DMS114 treated with DMSO at 0.1 percent for 48 hours (cell line): ENCODE measurements at regions not wholly inside any gene's neighbourhood (a gene's known extent, or its start where the extent isn't known, plus 50 kb on each side); places are given as distances from the start of the nearest gene placed in this dataset.
"Not testable (repeated sequence)": the region's sequence is repeated elsewhere in the genome, so short reads cannot be mapped to it uniquely, and the experiment has no call there.

Experiments
- DNase-seq: peaks from one replicate; lab custom pipeline; 2025; ENCODE audit not compliant: unreplicated experiment; lab: John Stamatoyannopoulos, UW

DNA sequence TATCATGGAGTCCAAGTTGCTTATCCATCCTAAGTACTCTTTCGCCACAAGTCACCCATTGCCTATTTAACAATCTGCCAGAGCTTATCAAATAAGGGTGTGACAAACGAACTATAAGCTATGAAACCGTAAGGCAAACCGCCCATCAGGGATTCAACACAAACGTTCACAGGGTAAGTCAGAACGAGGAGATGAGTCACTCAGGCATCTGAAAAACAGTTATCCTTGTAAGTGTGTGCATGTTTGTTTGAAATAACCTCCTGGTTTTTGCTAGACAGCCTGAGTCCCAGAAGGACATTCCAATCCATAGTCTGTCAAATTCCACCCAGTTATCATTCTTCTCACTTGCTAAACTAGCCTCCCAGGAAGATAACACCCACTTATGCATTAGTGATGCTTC lies 299.1 kb downstream of the PAX3 start:
- no peak for DNase-seq

DNA sequence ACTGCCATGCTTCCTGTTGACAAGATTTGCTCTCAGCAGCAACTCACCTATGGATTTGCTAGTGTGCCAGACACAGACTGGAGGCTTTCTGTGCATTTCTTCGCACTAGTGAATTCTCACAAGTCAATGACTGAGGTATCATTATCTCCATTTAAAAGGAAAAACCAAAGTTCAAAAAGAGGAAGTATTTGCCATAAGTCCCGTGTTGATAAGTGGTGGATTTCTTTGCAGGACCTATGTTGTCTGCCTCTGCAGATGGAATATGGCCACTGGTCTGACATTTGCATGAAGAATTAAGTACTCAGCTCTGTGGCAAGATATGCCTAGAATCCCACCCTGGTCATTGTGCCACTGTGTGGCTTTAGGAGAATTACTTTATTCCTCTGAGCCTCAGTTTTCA lies 299.6 kb downstream of the PAX3 start:
- no peak for DNase-seq

DNA sequence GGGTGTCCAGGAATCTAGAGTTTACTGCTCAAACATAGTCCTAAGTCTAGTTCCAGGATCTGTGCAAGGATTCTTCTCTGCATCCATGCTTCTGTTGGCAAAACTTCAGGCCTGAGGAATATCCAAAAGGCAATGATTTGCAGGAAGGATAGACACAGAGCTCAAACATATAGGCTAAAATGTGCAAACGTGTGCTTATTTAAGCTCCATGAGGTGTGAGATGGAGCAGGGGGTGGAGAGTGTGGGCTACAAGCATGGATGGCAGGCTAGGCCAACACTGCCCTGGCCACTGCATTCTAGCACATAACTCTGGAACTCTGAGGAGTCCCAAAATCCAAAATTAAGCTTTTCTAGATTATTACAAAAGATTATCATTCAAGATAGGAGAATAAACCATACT lies 301.1 kb downstream of the PAX3 start:
- no peak for DNase-seq

DNA sequence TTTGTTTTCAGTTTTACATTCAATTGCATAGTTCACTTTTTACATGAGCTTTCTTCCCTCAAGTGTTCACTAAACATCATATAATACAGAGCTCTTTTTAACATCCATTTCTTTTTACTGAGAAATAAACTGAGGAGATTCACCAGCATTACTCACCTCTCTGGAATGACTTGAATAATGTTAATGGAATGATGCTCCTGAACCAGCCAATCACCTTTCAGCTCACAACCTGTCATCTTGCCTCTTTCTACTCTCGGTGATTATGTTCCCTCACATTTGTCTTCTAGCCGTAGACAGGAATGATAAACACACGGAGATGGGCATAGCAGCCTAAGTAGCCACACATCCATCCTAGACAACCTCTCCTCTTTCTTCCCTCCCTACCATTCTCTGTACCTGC lies 301.7 kb downstream of the PAX3 start:
- no peak for DNase-seq

DNA sequence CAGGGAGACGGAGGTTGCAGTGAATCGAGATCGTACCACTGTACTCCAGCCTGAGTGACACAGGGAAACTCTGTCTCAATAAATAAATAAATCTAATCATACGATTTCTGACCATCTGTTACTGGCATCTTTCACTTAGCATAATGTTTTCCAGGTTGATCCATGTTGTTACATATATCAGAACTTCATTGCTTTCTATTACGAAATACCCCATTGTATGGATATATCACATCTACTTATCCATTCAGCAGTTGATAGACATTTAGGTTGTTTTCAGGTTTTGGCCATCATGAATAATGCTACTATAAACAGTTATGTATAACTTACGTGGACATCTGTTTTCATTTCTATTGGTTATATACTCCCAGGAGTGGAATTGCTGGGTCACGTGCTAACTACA lies 303.9 kb downstream of the PAX3 start:
- no peak for DNase-seq

DNA sequence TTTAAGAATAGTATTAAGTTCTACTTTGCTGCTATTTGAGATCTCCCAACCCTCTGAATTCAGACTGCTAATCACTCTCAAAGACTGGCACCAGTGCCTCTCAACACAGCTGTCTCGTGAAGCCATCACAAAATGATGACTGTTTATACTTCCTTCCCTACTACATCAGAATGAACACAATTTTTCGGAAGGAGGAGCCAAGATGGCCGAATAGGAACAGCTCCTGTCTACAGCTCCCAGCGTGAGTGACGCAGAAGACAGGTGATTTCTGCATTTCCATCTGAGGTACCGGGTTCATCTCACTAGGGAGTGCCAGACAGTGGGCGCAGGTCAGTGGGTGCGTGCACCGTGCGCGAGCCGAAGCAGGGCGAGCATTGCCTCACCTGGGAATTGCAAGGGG lies 314.4 kb downstream of the PAX3 start:
- not testable (repeated sequence) for DNase-seq

DNA sequence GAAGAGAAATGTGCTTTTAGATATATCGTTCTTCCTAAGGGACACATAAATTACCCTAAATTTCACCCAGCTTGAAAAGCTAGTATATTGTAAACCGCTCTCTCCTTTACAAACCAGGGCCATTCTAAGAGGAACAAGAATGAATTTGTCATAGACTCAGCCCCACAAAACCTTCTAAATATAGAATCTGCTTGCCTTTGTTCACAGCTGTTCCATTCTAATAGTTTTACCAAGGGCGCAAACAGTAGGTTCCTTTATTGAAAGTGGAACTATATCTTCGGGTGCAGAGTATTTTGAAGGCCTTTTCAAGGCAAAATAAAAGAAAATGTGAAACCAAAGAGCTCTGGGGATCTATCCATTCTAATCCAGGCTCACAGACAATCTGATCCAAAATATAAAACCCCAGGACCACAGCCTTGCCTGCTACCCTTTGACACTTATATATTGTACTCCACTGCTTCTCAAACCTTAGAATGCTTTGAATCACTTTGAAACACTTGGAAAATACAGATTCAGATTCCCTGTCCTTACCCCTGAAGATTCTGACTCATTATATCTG lies 316.8 kb downstream of the PAX3 start:
- no peak for DNase-seq

DNA sequence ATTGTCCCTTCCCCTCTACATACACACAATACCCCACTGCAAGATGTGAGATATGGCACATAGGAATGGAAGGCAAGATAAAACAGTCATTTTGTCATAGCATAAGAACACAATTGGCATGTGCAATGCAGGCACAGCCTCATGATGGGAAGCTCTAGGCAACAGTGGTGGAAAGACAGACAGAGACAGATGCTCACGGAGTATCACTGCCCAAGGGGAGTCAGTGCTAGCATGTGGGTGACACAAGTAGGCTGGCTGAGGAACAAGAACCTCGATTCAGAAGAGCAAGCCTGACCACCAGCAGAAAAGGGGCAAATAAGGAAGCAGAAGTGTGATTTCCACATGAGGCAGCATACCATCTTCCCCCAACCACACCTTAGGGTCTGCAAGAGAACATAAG lies 323.6 kb downstream of the PAX3 start:
- DNase-seq, result no peak

DNA sequence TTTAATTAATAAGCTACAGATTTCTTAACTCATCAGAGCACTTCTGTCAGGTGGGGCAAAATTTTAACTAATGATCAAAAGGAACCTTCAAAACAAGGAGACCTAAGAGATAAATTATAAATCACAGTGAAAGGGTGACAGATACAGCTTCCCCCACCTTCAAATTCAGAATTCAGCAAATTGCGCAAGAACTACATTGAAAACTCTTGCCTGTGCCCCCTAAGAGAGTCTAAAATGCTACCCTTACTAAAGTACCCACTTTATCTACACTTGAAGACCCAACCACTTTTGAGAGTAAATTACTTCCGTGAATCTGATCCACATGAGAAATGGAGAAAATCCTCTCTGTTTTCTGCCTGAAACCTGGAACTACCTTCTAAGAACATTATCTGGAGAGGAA lies 324.9 kb downstream of the PAX3 start:
- DNase-seq, result no peak

DNA sequence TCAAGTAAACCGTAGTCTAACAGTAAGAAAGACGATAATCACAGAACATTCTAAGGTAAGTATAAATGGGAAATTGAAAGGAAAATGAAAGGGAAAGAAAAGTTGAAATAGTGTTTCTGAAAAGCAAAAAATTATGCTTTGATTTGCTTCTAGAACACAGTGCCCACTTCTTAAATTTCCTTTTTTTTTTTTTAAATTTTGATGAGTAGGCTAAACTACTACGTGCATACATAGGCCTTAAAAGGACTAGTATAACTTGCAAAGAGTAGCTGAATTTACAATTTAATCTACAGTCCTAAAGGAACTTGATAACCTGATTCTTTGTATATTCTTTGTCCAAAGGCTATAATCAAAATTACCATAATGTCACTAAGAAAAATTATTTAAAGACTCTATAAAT lies 325.3 kb downstream of the PAX3 start:
- DNase-seq, result no peak

DNA sequence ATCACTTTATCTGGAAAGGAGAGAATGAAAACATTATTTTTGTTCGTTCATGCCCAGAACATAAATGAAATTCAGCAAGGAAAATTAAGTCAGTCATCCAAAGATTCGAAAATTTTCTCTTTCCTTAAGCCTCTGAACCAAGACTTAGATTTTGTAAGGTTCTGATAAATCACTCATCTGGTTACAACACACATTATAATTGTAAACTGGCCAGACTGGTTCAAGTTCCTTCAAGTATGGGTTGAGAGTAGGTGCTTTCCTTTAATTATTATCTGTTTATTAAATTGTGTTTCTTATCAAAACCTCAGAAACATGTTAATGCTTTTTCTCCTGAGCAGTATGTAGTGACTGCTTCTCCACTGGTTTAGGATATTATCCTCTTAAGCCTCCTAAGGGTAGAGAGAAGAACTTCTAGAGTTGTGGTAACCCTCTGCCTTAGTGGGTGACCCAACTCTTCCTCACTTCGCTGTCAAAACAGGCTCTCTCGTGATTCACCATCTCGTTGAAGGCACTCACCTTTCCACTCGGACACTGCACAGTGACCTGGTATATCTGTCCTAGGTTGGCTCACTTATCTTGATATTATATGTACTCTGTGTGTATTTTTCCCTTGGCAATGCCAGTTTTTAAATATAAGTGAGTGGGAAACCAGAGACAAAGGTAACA lies 325.9 kb downstream of the PAX3 start:
- DNase-seq, result no peak

DNA sequence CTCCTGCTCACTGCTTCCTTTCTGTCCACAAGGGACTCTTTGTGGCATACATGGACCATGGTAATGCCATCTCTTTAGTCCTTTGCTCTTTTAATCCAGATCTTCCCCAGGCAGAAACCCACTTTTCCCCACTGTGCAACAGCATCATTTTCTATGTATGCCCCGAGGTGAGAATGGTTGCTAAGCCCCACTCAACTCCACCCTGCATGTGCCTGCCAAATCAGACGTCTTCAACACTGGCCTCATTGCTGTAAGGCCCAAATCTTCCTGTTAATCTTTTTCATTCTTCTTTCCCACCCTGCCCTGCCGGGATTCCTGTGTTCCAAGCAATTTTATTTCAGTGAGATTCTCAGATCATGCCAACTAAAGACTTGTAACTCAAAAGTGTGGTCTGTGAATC lies 328.4 kb downstream of the PAX3 start:
- no peak for DNase-seq

DNA sequence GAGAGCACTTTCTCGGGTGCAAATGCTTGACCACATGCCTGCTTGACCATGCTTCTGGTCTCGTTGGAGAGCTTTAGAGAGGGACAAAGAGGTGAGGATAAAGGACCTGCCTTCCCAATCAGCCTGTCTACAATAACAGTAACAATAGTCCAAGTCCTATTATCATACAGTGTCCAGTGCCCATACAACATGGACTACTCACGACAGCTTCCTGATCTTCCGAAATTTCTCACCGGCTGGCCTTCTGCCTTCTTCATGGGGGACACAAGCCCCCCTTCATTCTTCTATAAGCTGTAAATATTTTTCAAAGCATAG lies 329.0 kb downstream of the PAX3 start:
- no peak for DNase-seq

DNA sequence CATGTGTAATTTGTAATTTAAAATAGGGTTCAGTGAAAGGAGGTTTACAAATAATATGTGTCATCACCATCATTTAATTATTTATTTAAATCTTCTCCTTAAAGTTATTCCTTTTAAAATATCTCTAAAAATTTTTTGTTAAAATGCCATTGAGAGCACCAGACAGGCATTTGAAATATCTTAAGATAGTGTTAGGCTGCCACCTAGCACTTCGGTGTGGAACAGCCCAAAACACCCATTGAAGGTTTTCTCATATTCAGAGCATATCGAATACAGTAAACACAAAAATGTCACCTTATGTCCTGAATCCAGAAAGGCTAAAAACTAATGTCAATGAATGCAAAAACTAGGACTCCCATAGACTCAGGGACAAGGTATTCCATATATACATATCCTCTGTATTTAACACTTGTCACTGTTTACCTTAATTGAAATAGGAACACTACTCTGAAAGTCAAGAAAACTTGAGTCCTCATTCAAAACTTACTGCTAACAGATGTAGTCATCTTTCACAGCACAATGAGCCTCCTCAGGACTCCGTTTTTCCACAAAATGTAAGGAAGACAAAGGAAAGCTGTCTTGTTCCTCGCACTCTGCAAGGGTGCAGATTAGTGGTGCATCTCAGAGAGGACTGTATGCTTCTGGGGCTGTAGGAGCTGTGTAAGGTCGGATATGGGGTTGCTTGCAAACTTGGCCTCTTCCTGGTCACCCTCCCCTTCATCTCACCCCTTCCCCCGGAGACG lies 329.5 kb downstream of the PAX3 start:
- DNase-seq, result peak; percentile 9

DNA sequence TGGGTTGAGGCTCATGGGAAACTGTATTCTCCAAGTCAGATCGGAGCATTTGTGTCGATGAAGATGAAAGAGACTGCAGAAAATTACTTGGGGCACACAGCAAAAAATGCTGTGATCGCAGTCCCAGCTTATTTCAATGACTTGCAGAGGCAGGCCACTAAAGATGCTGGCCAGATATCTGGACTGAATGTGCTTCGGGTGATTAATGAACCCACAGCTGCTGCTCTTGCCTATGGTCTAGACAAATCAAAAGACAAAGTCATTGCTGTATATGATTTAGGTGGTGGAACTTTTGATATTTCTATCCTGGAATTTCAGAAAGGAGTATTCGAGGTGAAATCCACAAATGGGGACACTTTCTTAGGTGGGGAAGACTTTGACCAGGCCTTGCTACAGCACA lies 336.6 kb downstream of the PAX3 start:
- no peak for DNase-seq

DNA sequence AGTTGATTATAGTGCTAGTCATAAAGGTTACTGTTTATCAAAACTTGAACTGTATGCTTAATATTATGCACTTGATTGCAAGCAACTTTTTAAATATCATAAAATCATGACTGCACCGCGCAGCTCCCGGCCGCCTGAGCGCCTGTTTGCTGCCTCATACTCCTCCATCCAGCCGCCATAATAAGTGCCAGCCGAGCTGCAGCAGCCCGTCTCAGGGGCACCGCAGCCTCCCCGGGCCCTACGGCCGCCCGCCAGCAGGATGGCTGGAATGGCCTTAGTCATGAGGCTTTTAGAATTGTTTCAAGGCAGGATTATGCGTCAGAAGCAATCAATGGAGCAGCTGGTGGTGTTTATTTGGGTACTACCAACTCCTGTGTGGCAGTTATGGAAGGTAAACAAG lies 337.2 kb downstream of the PAX3 start:
- no peak for DNase-seq

DNA sequence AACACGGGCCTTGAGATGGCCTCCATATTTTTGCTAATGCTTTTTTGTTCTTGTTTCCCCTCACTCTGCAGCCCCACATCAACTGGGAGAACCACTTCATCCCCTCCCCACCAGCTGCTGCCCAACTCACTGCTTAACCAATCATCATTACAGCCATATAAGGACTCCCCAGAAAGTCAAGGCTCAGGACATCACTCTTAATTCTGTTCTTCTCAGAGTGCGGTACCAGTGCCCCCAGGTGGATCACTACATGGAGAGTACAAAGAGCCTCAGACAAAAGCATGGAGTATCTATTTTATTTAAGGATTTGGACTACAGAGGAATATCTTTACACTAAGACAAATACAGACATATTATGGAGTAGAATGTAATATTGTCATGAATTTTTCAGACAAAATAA lies 340.6 kb downstream of the PAX3 start:
- DNase-seq, result no peak

DNA sequence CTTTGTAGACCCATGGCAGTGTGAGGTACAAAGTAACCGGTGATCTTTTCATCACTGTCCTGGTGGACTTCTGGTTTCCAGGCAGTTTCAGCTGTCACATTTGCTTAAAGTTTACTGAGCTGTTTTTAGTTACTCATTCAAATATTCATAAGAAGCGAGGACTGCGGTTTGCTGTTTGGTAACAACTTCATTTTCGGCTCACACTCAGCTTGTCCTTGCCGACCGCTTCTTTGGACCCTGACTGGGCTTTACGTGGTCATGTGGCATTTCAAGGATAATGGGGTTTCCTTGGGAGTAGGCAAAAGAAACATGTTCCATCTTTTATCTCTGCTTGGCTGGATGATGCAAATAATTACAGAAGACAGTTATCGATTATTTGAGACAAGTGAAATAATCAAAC lies 350.7 kb downstream of the PAX3 start:
- no peak for DNase-seq

DNA sequence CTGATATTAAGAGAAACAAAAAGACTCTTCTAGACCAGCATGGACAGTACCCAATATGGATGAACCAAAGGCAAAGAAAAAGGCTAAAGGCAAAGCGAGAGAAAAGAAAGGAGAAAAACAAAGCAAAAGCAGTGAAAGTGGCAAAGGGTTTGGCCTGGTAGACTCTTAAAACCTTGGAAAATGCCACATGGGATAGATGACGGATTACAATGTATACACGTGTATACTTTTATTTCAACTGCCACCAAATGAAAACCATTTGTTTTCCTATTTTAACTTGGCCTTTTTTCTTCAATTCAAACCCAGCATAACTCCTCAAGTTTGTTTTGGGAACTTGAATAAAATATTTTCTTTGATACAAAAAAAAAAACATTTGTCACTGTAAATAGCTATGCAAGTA lies 354.3 kb downstream of the PAX3 start:
- DNase-seq, result not testable (repeated sequence)

DNA sequence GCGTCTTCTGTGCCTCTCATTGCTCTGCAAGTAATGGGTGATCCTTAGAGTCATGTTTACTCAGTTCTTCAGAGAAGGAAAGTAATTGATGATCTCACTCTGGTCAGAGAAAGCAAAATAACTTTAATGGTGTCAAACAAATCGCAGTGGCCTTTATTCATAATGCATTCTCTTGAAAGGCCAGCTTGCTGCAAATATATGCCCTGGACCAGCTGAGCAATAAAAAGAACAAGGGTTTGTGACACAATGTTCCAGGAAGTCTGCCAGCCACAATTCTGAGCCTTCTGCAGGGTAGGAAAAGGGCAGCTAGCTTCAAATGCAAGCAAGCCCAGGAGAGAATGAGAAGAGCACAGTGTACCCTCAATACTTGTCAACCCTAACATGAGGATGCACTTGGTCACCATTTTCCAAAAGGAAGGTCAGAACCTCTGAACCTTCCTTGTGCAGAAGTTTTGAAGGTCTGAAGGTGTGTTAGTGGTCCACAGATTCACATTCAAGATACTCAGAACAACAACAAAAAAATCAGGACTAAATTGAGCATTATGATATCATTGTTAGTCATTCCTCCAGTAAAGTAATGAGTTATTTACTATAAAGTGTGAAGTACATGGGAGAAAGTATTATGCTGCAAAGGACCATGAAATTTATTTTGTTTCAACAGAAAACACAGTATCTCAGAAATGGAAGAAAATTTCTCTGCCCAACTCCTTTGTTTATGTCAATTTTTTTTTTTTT lies 355.6 kb downstream of the PAX3 start:
- no peak for DNase-seq

DNA sequence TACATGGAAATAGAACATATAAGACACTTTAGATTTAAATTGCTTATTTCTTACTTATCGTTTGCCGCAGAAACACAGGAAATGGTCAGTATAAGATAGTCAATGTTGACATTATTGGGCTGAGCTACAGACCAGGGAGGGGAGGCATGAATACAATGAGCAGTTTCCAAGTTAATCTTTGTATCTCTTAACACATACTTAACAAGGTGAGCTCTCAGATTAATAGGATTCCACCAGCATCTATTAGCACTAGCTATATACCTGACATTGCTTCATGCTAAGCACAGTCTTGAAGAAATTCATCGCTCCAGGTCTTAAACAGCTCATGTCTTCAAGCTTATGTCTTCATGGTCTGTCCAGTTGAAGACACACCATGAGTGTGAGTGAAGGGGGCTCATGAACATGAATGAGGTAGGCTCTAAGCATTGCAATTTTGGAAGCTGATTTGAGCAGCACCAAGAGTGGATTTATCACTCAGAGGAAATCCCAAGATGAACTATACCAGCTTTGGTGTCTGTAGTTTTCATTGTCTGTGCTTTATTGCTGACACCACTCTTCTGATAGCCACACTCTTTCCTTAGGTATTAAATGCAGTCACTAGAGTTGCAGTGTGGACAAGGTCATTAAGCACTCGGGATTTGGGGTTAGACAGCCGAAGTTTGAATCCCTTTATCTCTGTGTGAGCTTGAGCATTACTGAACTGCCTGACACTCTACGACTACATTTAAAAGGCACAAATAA lies 359.3 kb upstream of the EPHA4 start:
- no peak for DNase-seq
